ENCODE measurements at regions not wholly inside any gene's neighbourhood (a gene's known extent, or its start where the extent isn't known, plus 50 kb on each side); places are given as distances from the start of the nearest gene placed in this dataset.

GRCh38 chrX:97907791-97908190 lies 1024.1 kb downstream of the RPA4 start:
- TF ChIP-seq, protein P1, sequence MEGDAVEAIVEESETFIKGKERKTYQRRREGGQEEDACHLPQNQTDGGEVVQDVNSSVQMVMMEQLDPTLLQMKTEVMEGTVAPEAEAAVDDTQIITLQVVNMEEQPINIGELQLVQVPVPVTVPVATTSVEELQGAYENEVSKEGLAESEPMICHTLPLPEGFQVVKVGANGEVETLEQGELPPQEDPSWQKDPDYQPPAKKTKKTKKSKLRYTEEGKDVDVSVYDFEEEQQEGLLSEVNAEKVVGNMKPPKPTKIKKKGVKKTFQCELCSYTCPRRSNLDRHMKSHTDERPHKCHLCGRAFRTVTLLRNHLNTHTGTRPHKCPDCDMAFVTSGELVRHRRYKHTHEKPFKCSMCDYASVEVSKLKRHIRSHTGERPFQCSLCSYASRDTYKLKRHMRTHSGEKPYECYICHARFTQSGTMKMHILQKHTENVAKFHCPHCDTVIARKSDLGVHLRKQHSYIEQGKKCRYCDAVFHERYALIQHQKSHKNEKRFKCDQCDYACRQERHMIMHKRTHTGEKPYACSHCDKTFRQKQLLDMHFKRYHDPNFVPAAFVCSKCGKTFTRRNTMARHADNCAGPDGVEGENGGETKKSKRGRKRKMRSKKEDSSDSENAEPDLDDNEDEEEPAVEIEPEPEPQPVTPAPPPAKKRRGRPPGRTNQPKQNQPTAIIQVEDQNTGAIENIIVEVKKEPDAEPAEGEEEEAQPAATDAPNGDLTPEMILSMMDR (conservative IDR thresholded peaks at IDR 0.05; ENCODE audit: low read depth, low read length) = no peak
- no peak for TF ChIP-seq EZH2 (IDR thresholded peaks at IDR 0.05; ENCODE audit: borderline replicate concordance, low read depth, low read length, poor library complexity, severe bottlenecking)
